Stimulated activated CD4-positive, alpha-beta T cell treated with anti-CD3 and anti-CD28 coated beads, Interleukin-4, amount 100 ng/mL, for 1 hour (primary cell): ENCODE measurements at regions not wholly inside any gene's neighbourhood (a gene's known extent, or its start where the extent isn't known, plus 50 kb on each side); places are given as distances from the start of the nearest gene placed in this dataset.
A peak's percentile ranks its signal among the peaks of the same experiment; 100 is the strongest.

Source experiments
- DNase-seq: peaks from one replicate; pipeline ENCODE4 v3.0.0-alpha.2; 2020

GRCh38 chr4:106507440-106507839, 138.9 kb upstream of the GIMD1 start:
- DNase-seq: no peak

- no peak for DNase-seq
Observed at GRCh38 chr4:106503116-106504050, 134.8 kb upstream of the GIMD1 start.

GRCh38 chr4:106502106-106502699, 133.6 kb upstream of the GIMD1 start:
- peak; percentile 41 for DNase-seq

DNA sequence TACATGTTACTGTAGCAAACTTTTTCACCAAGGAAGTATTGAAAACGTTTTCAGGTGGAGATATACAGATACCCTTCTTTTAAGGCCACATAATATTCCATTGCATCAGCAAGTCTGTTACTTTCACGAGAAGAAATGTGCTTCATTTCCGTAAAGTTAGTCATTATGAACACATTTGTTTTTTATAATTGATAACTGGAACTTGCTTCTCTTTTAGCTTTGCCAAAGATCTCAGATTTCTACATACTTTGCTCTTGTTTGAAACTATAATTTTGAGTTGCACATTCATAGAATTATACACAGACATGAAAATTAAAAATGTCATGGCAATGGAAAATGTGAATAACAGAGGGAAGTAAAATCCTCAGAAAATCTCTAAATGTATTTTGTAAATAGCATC, 128.7 kb upstream of the GIMD1 start:
- DNase-seq: no peak

DNA sequence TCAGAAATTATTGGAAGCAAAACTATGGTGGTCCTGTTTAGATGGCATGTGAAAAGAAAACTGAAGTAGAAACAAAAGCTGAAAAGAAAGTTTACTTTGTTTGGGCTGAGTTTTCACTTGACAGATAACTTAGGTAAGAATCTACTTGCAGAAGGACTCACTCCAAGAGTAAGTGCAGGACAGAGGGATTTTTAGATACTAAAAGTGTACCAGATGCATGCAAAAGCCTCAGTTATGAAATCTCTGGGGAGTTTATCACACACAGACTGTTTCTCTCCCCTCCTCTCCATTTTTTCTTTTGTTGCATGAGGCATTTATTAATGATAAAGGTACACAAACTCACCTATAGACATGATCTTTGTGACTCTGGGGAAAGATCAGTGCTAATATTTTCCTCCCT, 127.5 kb upstream of the GIMD1 start:
- DNase-seq: no peak

GRCh38 chr4:106495476-106495875, 126.9 kb upstream of the GIMD1 start:
- DNase-seq: no peak

DNA sequence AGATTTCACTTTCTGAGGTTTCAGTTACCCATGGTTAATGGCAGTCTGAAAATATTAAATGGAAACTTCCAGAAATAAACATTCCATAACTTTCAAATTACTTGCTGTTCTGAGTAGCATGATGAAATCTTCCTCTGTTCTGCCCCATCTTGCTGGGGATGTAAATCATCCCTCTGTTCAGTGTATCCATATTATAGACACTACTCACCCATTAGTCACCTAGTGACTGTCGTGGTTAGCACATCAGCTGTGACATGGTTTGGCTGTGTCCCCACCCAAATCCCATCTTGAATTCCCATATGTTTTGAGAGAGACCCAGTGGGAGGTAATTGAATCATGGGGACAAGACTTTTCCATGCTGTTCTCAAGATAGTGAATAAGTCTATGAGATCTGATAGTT, 125.5 kb upstream of the GIMD1 start:
- no peak for DNase-seq

DNA sequence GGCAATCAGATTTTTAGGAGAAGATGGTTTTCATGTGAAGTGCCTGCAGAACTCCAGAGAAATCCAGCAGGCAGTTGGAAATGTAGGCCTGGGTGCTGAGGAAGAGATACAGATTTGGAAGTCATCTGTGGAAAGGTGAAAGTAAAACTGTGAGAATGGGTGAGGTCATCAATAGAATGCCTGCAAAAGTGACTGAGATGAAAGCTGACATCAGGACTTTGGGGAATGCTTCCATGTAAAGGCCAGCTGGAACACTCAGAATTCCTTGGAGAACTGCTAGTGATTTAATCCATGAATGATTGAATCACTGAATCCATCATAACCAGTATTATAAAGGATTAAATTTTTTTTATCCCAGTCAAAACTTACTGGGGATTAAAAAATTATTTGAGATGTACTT, 124.5 kb upstream of the GIMD1 start:
- no peak for DNase-seq

- no peak for DNase-seq
Observed at GRCh38 chr4:106486533-106486932, 118.0 kb upstream of the GIMD1 start.

DNA sequence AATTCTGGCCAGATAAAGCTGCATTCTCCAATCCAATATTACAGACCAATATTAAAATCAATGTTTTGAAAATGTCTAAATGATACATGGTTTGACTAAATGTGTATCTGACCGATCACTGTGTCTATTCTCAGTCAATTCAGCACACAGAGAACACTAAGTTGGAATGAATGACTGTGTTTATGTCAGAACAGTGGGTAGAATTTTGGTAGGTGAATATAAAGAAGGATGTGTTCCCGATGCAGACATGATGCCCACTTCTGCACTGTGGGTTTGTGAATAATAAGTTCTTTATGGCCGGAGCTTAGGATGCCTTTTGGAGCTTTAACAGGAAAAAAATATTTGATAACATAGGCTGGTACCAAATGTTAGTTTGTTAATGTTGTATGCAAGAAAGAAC, 113.2 kb upstream of the GIMD1 start:
- DNase-seq: no peak

DNA sequence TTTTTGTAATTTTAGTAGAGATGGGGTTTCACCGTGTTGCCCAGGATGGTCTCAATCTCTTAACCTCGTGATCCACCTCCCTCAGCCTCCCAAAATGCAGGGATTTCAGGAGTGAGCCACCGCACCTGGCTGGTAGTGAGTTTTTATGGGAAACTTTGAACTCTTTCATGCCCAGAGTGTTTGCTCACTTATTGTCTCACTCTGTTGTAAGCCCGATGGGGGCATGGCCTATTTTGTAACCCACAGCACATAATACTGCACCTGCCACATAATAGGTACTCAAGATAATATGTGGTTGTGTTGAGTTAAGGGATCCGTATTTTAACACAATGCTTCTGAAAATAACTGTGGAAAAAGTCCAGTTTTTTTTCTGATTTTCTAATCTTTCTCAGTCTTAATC, 109.6 kb upstream of the GIMD1 start:
- no peak for DNase-seq

- no peak for DNase-seq
Observed at GRCh38 chr4:106476741-106477140, 108.2 kb upstream of the GIMD1 start.

GRCh38 chr4:106473515-106473914, 104.9 kb upstream of the GIMD1 start:
- no peak for DNase-seq

DNA sequence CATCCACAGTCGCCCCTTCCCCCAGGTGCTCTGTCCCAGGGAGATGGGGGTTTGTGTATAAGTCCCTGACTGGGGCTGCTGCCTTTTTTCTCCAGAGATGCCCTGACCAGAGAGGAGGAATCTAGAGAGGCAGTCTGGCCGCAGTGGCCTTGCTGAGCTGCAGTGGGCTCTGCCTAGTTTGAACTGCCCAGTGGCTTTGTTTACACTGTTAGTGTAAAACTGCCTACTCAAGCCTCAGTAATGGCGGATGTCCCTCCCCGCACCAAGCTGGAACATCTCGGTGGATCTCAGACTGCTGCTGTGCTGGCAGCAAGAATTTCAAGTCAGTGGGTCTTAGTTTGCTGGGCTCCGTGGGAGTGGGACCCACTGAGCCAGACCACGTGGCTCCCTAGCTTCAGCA, 102.6 kb upstream of the GIMD1 start:
- no peak for DNase-seq

DNA sequence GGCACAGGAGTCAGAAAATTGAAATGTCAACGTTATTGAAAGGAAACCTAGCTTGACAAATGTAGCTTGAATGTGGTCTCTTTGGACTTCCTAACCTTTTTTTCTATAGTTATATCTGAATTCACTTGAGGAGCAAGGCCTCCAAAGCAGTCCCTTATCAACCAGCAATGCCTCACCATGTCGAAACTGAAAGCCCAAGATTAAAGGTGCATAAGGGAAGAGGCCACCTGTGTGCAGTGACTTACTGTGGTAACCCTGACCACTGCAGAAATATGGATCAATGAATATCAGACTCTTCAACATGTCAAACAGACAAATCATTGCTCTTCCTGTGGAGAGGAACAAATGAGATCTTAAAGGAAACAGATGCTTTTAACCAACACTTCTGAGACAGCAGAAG, 95.0 kb upstream of the GIMD1 start:
- no peak for DNase-seq

DNA sequence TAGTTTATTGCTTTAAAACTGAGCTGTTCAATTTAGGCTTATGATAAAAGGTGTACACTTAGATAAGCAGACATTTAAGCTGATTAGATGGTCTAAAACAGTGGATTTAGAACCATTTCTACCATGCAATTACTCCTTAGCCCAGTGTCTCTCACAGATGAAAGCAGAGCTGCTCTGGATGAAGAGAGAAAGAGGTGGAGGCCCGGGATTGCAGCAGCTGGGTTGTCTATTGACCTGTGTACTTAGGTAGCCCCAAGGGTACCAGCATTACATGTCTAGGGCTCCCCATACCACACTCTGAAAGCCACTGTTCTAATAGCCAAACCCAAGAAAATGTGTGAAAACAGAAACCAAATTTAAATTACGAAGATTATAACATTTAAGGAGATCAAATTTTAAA, 86.0 kb upstream of the GIMD1 start:
- no peak for DNase-seq

- no peak for DNase-seq
Observed at GRCh38 chr4:106454021-106454420, 85.4 kb upstream of the GIMD1 start.

DNA sequence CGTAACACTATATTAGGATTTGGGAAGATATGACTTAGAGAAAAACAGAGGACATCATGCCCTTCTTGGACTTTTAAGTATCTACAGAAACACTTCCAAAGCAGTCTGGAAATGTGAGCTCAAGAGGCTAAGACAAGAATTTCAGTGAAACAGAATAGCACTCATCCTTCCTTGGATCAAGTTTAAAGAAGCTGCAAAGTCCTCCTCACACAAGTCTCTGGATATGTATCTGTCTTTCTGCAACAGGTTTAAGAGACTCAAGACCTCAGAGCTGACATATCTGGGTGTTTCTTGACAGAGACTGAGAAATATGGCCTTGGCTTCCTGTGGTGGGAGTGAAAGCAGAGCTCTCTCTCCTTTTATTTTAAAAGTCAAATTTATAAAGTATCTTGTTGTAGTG, 82.5 kb upstream of the GIMD1 start:
- no peak for DNase-seq

- DNase-seq: no peak
Observed at GRCh38 chr4:106450249-106450648, 81.7 kb upstream of the GIMD1 start.

DNA sequence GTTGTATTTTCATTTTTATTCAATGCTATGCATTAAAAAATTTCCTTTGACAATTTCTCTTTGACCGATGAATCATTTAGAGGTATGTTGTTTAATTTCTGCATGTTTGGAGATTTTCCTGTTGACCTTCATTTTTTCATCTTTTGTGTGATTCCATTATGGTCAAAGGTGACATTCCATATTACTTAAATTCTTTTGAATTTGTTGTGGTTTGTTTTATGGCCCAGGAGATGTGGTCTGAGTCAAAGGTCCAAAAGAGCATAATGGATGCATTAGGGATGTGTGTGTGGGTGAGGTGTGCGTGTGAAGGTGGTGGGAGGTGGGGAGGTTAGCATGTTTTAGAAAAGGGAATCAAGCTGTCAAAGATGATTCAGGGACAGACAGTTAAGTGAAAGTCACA, 76.0 kb upstream of the GIMD1 start:
- DNase-seq: no peak

DNA sequence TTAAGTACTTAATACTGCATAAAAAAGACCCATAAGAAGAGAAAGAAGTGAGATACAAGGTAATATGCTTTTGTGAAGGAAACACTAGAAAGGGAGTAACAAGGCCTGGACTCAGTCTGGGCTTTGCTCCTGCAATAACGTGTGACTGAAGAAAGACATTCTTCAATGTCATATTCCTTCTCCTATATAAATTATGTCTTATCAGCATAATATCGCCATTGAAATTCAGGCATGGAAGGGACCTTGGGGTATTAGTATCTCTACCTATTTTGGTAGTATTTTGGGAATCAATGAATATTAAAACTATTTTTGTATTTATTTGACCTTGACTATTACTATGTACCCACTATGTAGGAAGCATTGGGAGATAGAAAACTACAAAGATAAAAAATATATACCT, 62.2 kb upstream of the GIMD1 start:
- no peak for DNase-seq

DNA sequence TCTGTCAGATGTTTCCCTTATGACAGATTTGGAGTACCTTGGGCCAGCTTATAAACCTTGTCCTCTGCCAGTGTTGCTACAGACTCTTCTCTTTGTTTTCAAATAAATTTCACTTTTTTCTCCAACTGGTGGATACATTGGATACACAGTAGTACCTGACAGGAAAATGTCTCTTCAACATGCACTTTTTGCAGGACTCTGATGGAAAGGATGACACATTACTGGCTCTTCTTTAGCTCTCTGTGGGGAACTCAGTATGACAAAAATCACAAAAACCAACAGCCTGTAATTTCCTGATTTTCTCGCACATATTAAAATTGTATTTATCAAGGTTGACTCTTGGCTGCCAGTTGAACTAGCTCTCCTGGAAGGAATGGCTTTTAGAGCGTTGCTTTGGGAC, 61.3 kb upstream of the GIMD1 start:
- DNase-seq: no peak

DNA sequence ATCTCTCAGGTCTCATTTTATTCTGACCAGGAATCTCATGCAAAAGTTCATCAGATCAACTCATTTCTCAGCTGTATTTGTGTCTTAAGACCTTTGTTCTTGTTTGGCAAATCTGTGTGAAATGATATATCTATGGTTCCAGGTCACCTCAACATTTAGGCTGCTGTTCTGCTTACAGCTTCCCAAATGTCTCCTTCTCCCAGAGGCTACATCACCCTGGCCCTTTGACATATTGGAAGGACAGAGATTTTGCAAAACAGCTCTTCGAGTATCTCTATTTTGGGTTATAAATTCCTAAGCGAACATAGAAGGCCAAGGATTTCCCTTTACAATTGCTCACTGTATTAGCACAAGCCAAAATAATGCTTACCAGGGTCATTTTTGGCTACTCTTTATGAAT, 57.5 kb upstream of the GIMD1 start:
- DNase-seq: no peak

DNA sequence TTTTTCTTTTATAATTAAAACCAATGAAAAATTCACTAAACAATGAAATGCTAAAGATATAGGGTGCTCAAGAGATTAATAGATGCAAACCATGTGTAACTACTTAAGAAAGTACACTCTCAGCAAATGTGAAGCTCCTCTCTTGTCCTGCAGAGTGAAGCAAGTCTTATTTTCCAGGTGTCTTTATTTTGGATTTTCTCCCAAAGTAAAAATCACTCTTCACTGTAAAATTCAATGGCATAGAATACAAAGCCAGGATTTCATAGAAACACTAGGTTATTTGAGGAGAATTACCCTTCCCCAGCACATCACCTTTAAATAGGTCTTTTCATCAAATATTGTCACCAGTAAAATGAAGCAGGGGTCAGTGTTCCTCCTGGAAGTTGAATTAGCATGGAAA, 57.0 kb upstream of the GIMD1 start:
- no peak for DNase-seq

DNA sequence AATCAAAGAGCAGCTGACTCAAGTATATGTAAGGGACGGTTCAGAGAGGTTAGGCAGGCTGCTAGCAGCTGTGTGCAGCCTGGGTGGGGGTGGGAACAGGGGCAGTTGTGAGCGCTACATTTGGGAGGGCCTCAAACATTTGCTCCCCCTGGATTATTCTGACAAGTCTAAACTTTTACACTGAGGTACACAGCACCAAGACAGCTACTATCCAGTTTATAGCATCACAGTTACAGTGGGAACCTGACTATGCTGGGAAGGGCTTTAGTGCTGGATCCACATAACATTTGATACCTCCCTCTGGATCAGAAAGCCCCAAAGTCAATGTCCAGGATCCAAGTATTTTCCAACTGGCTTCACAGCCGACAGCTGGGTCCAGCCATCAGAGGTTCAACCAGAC, 55.8 kb upstream of the GIMD1 start:
- DNase-seq: no peak
